HEK293 (cell line): ENCODE measurements at regions not wholly inside any gene's neighbourhood (a gene's known extent, or its start where the extent isn't known, plus 50 kb on each side); places are given as distances from the start of the nearest gene placed in this dataset.

ENCODE experiments used
- CTCF ChIA-PET: fragments of 350-600 bp; formaldehyde crosslinking; extraction: SDS; loops from one replicate; lab custom pipeline; 2021; ENCODE audit warnings: antibody characterized with exemption; lab: Yijun Ruan, JAX
- POLR2A ChIA-PET: fragments of 300-600 bp; formaldehyde crosslinking; extraction: SDS; loops from one replicate; lab custom pipeline; 2020; ENCODE audit warnings: antibody characterized with exemption, inconsistent platforms; lab: Yijun Ruan, JAX
- H3K27ac ChIP-seq: fragments of 200-500 bp; sonication (Bioruptor generic); 2 replicates; pipeline ENCODE4 v1.5.1; 2014; ENCODE audit warnings: low read depth, low read length, control low read depth, inconsistent platforms; ENCODE audit errors: extremely low read depth
- H3K36me3 ChIP-seq, 2 experiments: fragments of 200-500 bp in 1 of 2; sonication (Bioruptor generic) in 1 of 2; 1 replicate in 1 of 2; 2 replicates in 1 of 2; pipeline ENCODE4 v1.5.1; 2014 to 2017; ENCODE audit warnings: inconsistent platforms in 2 of 2, low read length in 2 of 2; ENCODE audit not compliant: control insufficient read depth in 2 of 2, insufficient read depth in 1 of 2
- H3K4me1 ChIP-seq: fragments of 200-500 bp; sonication (Bioruptor generic); 2 replicates; pipeline ENCODE4 v1.5.1; 2014; ENCODE audit warnings: mild to moderate bottlenecking, low read length, inconsistent platforms; ENCODE audit not compliant: control insufficient read depth, insufficient read depth
- H3K4me3 ChIP-seq: 2 replicates; pipeline ENCODE4 v1.5.1; 2011; ENCODE audit warnings: low read depth, mild to moderate bottlenecking, control low read depth, low read length, moderate library complexity
- H3K9me3 ChIP-seq: fragments of 200-500 bp; sonication (Bioruptor generic); 2 replicates; pipeline ENCODE4 v1.5.1; 2014; ENCODE audit warnings: low read depth, low read length, inconsistent platforms; ENCODE audit not compliant: control insufficient read depth, insufficient read depth
- BCL11B ChIP-seq: fragments of 450-650 bp; formaldehyde crosslinking; IDR thresholded peaks from 2 replicates; pipeline ENCODE4 v1.5.1; 2016; ENCODE audit warnings: low read depth, missing biosample characterization, missing genetic modification characterization
- GLI2 ChIP-seq: fragments of 450-650 bp; formaldehyde crosslinking; IDR thresholded peaks from 2 replicates; pipeline ENCODE4; 2017; ENCODE audit warnings: missing biosample characterization, missing genetic modification characterization, low read depth, borderline replicate concordance
- GLI4 ChIP-seq: fragments of 450-650 bp; formaldehyde crosslinking; IDR thresholded peaks from 2 replicates; pipeline ENCODE4 v1.5.1; 2016; ENCODE audit warnings: missing biosample characterization, missing genetic modification characterization
- MYNN ChIP-seq: fragments of 450-650 bp; formaldehyde crosslinking; IDR thresholded peaks from 2 replicates; pipeline ENCODE4 v1.5.1; 2016; ENCODE audit warnings: missing biosample characterization, missing genetic modification characterization, borderline replicate concordance
- MZF1 ChIP-seq: fragments of 450-650 bp; formaldehyde crosslinking; IDR thresholded peaks from 2 replicates; pipeline ENCODE4 v1.5.1; 2017; ENCODE audit warnings: missing biosample characterization, missing genetic modification characterization, borderline replicate concordance
- SCRT1 ChIP-seq: fragments of 450-650 bp; formaldehyde crosslinking; IDR thresholded peaks from 2 replicates; pipeline ENCODE4 v1.5.1; 2016; ENCODE audit warnings: missing biosample characterization, missing genetic modification characterization, borderline replicate concordance
- TRIM28 ChIP-seq: IDR thresholded peaks from 2 replicates; pipeline ENCODE4 v1.6.1; 2011; ENCODE audit warnings: low read length, control low read depth, borderline replicate concordance
- ZFP69B ChIP-seq: fragments of 450-650 bp; formaldehyde crosslinking; IDR thresholded peaks from 2 replicates; pipeline ENCODE4 v1.5.1; 2016; ENCODE audit warnings: missing biosample characterization, missing genetic modification characterization
- ZNF561 ChIP-seq: fragments of 450-650 bp; IDR thresholded peaks from 2 replicates; pipeline ENCODE4 v1.5.1; 2018; ENCODE audit warnings: missing biosample characterization, missing genetic modification characterization, borderline replicate concordance
- ZNF621 ChIP-seq: fragments of 450-650 bp; formaldehyde crosslinking; IDR thresholded peaks from 2 replicates; pipeline ENCODE4 v1.5.1; 2017; ENCODE audit warnings: missing biosample characterization, missing genetic modification characterization
- ZNF677 ChIP-seq: fragments of 450-650 bp; IDR thresholded peaks from 2 replicates; pipeline ENCODE4 v1.5.0; 2018; ENCODE audit warnings: missing biosample characterization, mild to moderate bottlenecking, missing genetic modification characterization, moderate library complexity
- ZNF777 ChIP-seq: fragments of 450-650 bp; formaldehyde crosslinking; IDR thresholded peaks from 2 replicates; pipeline ENCODE4 v1.5.1; 2017; ENCODE audit warnings: missing biosample characterization, missing genetic modification characterization, borderline replicate concordance
- TF ChIP-seq, protein P1 (sequence below): fragments of 450-650 bp; formaldehyde crosslinking; IDR thresholded peaks from 2 replicates; pipeline ENCODE4 v1.5.1; 2016; ENCODE audit warnings: missing biosample characterization, missing genetic modification characterization, borderline replicate concordance
- TF ChIP-seq, protein P2 (sequence below): fragments of 450-650 bp; formaldehyde crosslinking; IDR thresholded peaks from 2 replicates; pipeline ENCODE4 v1.5.1; 2016; ENCODE audit warnings: missing biosample characterization, missing genetic modification characterization

DNA sequence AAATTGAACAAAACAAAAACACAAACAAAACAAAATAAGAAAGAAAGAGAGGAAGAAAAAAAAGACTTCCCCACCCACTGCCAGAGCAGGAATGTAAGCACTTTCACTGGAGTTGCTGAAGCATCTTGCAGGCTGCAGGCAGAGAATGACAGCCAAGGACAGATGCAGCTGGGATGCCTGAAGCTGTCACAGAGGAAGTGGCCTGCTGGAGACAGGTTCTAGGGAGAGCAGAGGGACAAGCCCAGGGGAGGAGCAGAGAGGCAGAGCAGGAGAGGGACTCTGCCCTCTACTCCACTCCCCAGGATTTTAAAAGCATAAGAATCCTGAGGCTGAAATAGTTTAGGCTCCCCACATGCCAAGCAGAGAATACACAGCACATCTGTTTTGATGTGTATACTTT, 326.2 kb downstream of the TUSC7 start (continued):
- TF ChIP-seq MYNN (no peak), MZF1 (no peak), ZNF561 (tag by site-specific recombination) (no peak)

DNA sequence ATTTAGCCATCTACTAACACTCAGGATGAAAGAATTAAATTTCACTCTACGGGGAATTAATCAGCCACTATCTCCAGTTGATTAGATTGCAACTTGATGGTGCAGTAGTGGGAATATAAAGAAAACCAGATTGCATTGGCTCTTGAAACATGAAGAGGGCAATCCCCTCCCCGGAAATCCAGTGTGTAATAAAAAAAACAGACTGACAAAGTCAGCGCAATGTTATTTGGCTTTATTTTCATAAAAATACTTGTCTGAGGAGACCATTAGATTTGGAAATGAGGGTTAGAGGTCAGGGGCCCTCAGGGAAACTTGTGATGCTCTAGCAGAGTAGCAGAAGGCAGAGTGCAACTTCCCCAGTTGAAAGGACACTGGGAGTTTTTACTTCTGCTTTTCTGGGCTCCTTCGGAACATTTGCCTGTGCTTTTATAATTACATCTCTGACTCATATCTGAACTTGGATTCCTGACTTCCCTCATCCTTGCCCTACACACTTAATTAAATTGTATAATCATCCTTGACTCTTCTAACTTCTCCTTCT, 326.8 kb downstream of the TUSC7 start:
- no peak overlapping the region for H3K4me3 ChIP-seq
- no peaks in the 10 kb centered on the region for H3K4me1 ChIP-seq
- no peak overlapping the region for H3K27ac ChIP-seq
- H3K9me3 ChIP-seq, result no peaks in the 10 kb centered on the region
- no peaks in the 10 kb centered on the region for H3K36me3 ChIP-seq
- CTCF ChIA-PET, result no interaction called here
- TF ChIP-seq, protein P1, sequence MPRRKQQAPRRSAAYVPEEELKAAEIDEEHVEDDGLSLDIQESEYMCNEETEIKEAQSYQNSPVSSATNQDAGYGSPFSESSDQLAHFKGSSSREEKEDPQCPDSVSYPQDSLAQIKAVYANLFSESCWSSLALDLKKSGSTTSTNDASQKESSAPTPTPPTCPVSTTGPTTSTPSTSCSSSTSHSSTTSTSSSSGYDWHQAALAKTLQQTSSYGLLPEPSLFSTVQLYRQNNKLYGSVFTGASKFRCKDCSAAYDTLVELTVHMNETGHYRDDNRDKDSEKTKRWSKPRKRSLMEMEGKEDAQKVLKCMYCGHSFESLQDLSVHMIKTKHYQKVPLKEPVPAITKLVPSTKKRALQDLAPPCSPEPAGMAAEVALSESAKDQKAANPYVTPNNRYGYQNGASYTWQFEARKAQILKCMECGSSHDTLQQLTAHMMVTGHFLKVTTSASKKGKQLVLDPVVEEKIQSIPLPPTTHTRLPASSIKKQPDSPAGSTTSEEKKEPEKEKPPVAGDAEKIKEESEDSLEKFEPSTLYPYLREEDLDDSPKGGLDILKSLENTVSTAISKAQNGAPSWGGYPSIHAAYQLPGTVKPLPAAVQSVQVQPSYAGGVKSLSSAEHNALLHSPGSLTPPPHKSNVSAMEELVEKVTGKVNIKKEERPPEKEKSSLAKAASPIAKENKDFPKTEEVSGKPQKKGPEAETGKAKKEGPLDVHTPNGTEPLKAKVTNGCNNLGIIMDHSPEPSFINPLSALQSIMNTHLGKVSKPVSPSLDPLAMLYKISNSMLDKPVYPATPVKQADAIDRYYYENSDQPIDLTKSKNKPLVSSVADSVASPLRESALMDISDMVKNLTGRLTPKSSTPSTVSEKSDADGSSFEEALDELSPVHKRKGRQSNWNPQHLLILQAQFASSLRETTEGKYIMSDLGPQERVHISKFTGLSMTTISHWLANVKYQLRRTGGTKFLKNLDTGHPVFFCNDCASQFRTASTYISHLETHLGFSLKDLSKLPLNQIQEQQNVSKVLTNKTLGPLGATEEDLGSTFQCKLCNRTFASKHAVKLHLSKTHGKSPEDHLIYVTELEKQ (tag by site-specific recombination), result no peak
- peak; percentile 54; the same call in 1 of the 2 replicates for TF ChIP-seq TRIM28
- POLR2A ChIA-PET, result no interaction called here

GRCh38 chr3:117045143-117045542, 335.6 kb downstream of the TUSC7 start:
- no peaks in the 10 kb centered on the region for H3K9me3 ChIP-seq
- H3K27ac ChIP-seq, result no peak overlapping the region
- H3K4me3 ChIP-seq, result no peak overlapping the region
- H3K4me1 ChIP-seq, result no peaks in the 10 kb centered on the region
- no peaks in the 10 kb centered on the region for H3K36me3 ChIP-seq
- no peak for TF ChIP-seq GLI4
- no peak for TF ChIP-seq BCL11B (tag by site-specific recombination)
- no peak for TF ChIP-seq SCRT1 (tag by site-specific recombination)
- TF ChIP-seq, protein P2, sequence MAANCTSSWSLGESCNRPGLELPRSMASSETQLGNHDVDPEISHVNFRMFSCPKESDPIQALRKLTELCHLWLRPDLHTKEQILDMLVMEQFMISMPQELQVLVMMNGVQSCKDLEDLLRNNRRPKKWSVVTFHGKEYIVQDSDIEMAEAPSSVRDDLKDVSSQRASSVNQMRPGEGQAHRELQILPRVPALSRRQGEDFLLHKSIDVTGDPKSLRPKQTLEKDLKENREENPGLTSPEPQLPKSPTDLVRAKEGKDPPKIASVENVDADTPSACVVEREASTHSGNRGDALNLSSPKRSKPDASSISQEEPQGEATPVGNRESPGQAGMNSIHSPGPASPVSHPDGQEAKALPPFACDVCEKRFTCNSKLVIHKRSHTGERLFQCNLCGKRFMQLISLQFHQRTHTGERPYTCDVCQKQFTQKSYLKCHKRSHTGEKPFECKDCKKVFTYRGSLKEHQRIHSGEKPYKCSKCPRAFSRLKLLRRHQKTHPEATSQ (tag by site-specific recombination), result no peak
- no peak for TF ChIP-seq ZFP69B
- ChIA-PET POLR2A (no interaction called here), CTCF (no interaction called here)

DNA sequence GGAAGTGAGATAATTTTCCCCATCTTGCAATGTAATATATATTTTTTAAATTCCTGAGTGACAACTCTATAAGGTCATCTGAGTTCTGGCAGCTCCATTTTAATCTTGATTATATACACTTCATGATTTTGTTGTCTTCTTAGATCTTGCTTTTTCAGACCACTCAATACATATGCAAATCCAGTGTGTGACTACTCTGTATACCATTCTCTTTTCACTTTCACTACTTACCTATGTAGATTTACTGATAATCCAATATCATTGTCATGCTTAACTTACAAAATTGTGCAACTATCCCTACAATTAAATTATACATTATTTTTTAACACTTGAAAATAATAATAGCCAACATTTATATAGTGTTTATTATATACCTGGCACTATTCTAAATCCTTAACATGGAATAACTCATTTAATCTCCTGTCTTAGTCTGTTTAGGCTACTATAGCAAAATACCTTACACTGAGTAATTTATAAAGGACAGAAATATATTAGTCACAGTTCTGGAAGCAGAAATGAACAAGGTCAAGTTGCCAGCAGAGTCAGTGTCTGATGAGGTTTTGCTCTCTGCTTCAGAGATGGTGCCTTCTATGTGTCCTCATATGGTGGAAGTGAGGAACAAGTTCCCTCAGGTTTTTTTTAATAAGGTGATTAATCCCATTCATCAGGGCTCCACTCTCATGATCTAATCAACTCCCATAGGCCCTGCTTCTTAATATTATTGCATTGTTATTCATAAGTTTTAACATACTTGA, 338.5 kb downstream of the TUSC7 start:
- no peaks in the 10 kb centered on the region for H3K36me3 ChIP-seq
- H3K9me3 ChIP-seq, result no peaks in the 10 kb centered on the region
- no peak overlapping the region for H3K4me3 ChIP-seq
- no peak overlapping the region for H3K27ac ChIP-seq
- no peaks in the 10 kb centered on the region for H3K4me1 ChIP-seq
- ChIA-PET POLR2A (no interaction called here), CTCF (no interaction called here)
- TF ChIP-seq ZNF777 (tag by site-specific recombination), result no peak
- TF ChIP-seq GLI2 (tag by site-specific recombination), result no peak
- no peak for TF ChIP-seq ZNF677
- no peak for TF ChIP-seq ZNF621 (tag by site-specific recombination)
